HG03066 (cell line): ENCODE measurements at regions not wholly inside any gene's neighbourhood (a gene's known extent, or its start where the extent isn't known, plus 50 kb on each side); places are given as distances from the start of the nearest gene placed in this dataset.

ENCODE experiments used
- ATAC-seq: cut with Tn5 transposase; IDR thresholded peaks from one replicate; pipeline ENCODE4 v1.9.1; 2021; ENCODE audit warnings: low read depth; ENCODE audit not compliant: unreplicated experiment

GRCh38 chr10:107425931-107426553, 261.5 kb upstream of the SORCS1 start:
- ATAC-seq, result peak; percentile 57

- no peak for ATAC-seq
Observed at GRCh38 chr10:107424628-107425027, 260.1 kb upstream of the SORCS1 start.

- peak; percentile 45 for ATAC-seq
Observed at GRCh38 chr10:107423903-107424302, 259.4 kb upstream of the SORCS1 start.

GRCh38 chr10:107422681-107423080, 258.2 kb upstream of the SORCS1 start:
- no peak for ATAC-seq

- no peak for ATAC-seq
Observed at GRCh38 chr10:107420196-107420595, 255.7 kb upstream of the SORCS1 start.

GRCh38 chr10:107418085-107418806, 253.7 kb upstream of the SORCS1 start:
- peak; percentile 52 for ATAC-seq

GRCh38 chr10:107417446-107417845, 252.9 kb upstream of the SORCS1 start:
- no peak for ATAC-seq

GRCh38 chr10:107415446-107415845, 250.9 kb upstream of the SORCS1 start:
- peak; percentile 55 for ATAC-seq

GRCh38 chr10:107413971-107414370, 249.5 kb upstream of the SORCS1 start:
- no peak for ATAC-seq

- no peak for ATAC-seq
Observed at GRCh38 chr10:107409522-107409921, 245.0 kb upstream of the SORCS1 start.

GRCh38 chr10:107398115-107398514, 233.6 kb upstream of the SORCS1 start:
- ATAC-seq, result no peak

GRCh38 chr10:107391901-107392300, 227.4 kb upstream of the SORCS1 start:
- no peak for ATAC-seq

- no peak for ATAC-seq
Observed at GRCh38 chr10:107390563-107390962, 226.1 kb upstream of the SORCS1 start.

GRCh38 chr10:107383357-107383756, 218.9 kb upstream of the SORCS1 start:
- ATAC-seq, result no peak

- no peak for ATAC-seq
Observed at GRCh38 chr10:107379601-107380000, 215.1 kb upstream of the SORCS1 start.

- no peak for ATAC-seq
Observed at GRCh38 chr10:107371801-107372200, 207.3 kb upstream of the SORCS1 start.

GRCh38 chr10:107364872-107365271, 200.4 kb upstream of the SORCS1 start:
- ATAC-seq, result no peak

GRCh38 chr10:107362306-107362705, 197.8 kb upstream of the SORCS1 start:
- no peak for ATAC-seq

GRCh38 chr10:107357033-107357432, 192.5 kb upstream of the SORCS1 start:
- no peak for ATAC-seq

- ATAC-seq, result no peak
Observed at GRCh38 chr10:107356396-107356795, 191.9 kb upstream of the SORCS1 start.

GRCh38 chr10:107342711-107343110, 178.2 kb upstream of the SORCS1 start:
- no peak for ATAC-seq

GRCh38 chr10:107341281-107341680, 176.8 kb upstream of the SORCS1 start:
- no peak for ATAC-seq
